ENCODE measurements at regions not wholly inside any gene's neighbourhood (a gene's known extent, or its start where the extent isn't known, plus 50 kb on each side); places are given as distances from the start of the nearest gene placed in this dataset.

GRCh38 chr9:78470216-78470615 is 173.3 kb downstream of the PSAT1 start:
- H4K5ac ChIP-seq (ENCODE audit: insufficient read length, low read depth, low read length) = no peak overlapping the region
- H4K8ac ChIP-seq (ENCODE audit: extremely low read depth, insufficient read depth, low read length) = no peak overlapping the region
- H2BK20ac ChIP-seq (ENCODE audit: low read length) = no peak overlapping the region
- TF ChIP-seq ZNF274 (IDR thresholded peaks at IDR 0.05; ENCODE audit: borderline replicate concordance, extremely low read depth, low read length) (no peak), PHF8 (conservative IDR thresholded peaks at IDR 0.05; ENCODE audit: low read depth, low read length) (no peak), RAD21 (IDR thresholded peaks at IDR 0.05 in 1 of 2, conservative IDR thresholded peaks at IDR 0.05 in 1 of 2; ENCODE audit: low read depth in 2 of 2, low read length in 2 of 2) (no peak), EZH2 (IDR thresholded peaks at IDR 0.05; ENCODE audit: low read depth, low read length, severe bottlenecking) (no peak), TEAD4 (IDR thresholded peaks at IDR 0.05; ENCODE audit: low read depth, low read length) (no peak), USF2 (IDR thresholded peaks at IDR 0.05; ENCODE audit: low read length) (no peak), TBP (IDR thresholded peaks at IDR 0.05; ENCODE audit: low read depth, low read length) (no peak), JUND (IDR thresholded peaks at IDR 0.05; ENCODE audit: low read length) (no peak), RXRA (IDR thresholded peaks at IDR 0.05; ENCODE audit: insufficient read depth, low read depth, low read length) (no peak), TCF12 (IDR thresholded peaks at IDR 0.05; ENCODE audit: low read depth, low read length) (no peak), KDM4A (IDR thresholded peaks at IDR 0.05; ENCODE audit: low read depth, low read length, severe bottlenecking) (no peak), ASH2L (IDR thresholded peaks at IDR 0.05; ENCODE audit: low read length) (no peak), NANOG (IDR thresholded peaks at IDR 0.05; ENCODE audit: insufficient read depth, low read depth, low read length, poor library complexity, severe bottlenecking) (no peak), CHD2 (IDR thresholded peaks at IDR 0.05; ENCODE audit: low read length) (no peak), CBX8 (IDR thresholded peaks at IDR 0.05; ENCODE audit: borderline replicate concordance, low read depth, low read length) (no peak)

More at GRCh38 chr9:78470216-78470615, 173.3 kb downstream of the PSAT1 start:
- no peak overlapping the region for H4K91ac ChIP-seq (replicated peaks; ENCODE audit: insufficient read length, low read length)
- no peak overlapping the region for H3K4me2 ChIP-seq (ENCODE audit: insufficient read depth in 1 of 2, low read depth in 2 of 2, low read length in 2 of 2)
- no peak overlapping the region for H2BK120ac ChIP-seq (replicated peaks; ENCODE audit: low read depth, low read length)
- no peaks in the 10 kb centered on the region for H3K23me2 ChIP-seq (ENCODE audit: low read depth, low read length)
- H3K56ac ChIP-seq (replicated peaks; ENCODE audit: insufficient read length, low read depth, low read length) = no peak overlapping the region
- H3K36me3 ChIP-seq (ENCODE audit: control insufficient read depth in 2 of 4, insufficient read depth in 4 of 4, low read length in 3 of 4) = no peaks in the 10 kb centered on the region
- no peaks in the 10 kb centered on the region for H3K79me1 ChIP-seq (ENCODE audit: low read depth, low read length)
- H3K27me3 ChIP-seq (replicated peaks in 1 of 4; ENCODE audit: control insufficient read depth in 3 of 4, extremely low read depth in 1 of 4, insufficient read depth in 3 of 4, low read length in 3 of 4) = no peaks in the 10 kb centered on the region
- H2BK12ac ChIP-seq (ENCODE audit: low read depth, low read length) = no peak overlapping the region
- H3K14ac ChIP-seq (ENCODE audit: insufficient read length) = no peak overlapping the region
- no peak overlapping the region for H3K23ac ChIP-seq (ENCODE audit: insufficient read length)
- H2AK5ac ChIP-seq (ENCODE audit: low read depth, low read length) = no peak overlapping the region
- no peak for DNase-seq (ENCODE audit: low read depth in 1 of 2, low spot score in 2 of 2)
- no peak overlapping the region for H2AFZ ChIP-seq (ENCODE audit: low read length)
- no peaks in the 10 kb centered on the region for H4K20me1 ChIP-seq (replicated peaks in 1 of 2; ENCODE audit: control insufficient read depth in 1 of 2, insufficient read depth in 2 of 2, low read length in 2 of 2)
- no peak overlapping the region for H3K4me3 ChIP-seq (ENCODE audit: extremely low read depth in 1 of 4, insufficient read depth in 2 of 4, low read depth in 3 of 4, low read length in 4 of 4)
- no peak overlapping the region for H3K27ac ChIP-seq (ENCODE audit: low read depth, low read length)
- H2BK15ac ChIP-seq (ENCODE audit: low read length) = no peak overlapping the region
- FAIRE-seq = no peak
- no peaks in the 10 kb centered on the region for H3K4me1 ChIP-seq (replicated peaks in 1 of 4; ENCODE audit: control insufficient read depth in 3 of 4, insufficient read depth in 4 of 4, low read length in 3 of 4)
- ChIA-PET CTCF (ENCODE audit: partially characterized antibody) (interaction anchor here (0.6 to 1.5 kb wide), 6 partner anchors 11 to 578 kb away, joined by 3 to 5 read pairs (median 3); no protein-coding TSS in a partner anchor), POLR2A (ENCODE audit: partially characterized antibody) (no interaction called here)
- no peak overlapping the region for H3K9ac ChIP-seq (replicated peaks in 1 of 4; ENCODE audit: extremely low read depth in 1 of 4, low read depth in 3 of 4, low read length in 3 of 4)
- no peaks in the 10 kb centered on the region for H3K79me2 ChIP-seq (ENCODE audit: control insufficient read depth in 1 of 2, insufficient read depth in 2 of 2, low read length in 2 of 2)
- H2BK5ac ChIP-seq (ENCODE audit: low read depth, low read length) = no peak overlapping the region
- H3K4ac ChIP-seq (replicated peaks; ENCODE audit: insufficient read length, low read depth, low read length) = no peak overlapping the region
- H3K18ac ChIP-seq (ENCODE audit: extremely low read depth, low read length) = no peak overlapping the region
- no peaks in the 10 kb centered on the region; a peak in 1 of 4 replicates for H3K9me3 ChIP-seq (ENCODE audit: insufficient read depth in 2 of 2, low read depth in 1 of 2, low read length in 1 of 2)
